Stimulated activated CD8-positive, alpha-beta memory T cell treated with anti-CD3 and anti-CD28 coated beads, Interleukin-4, amount 100 ng/mL, for 48 hours (primary cell): ENCODE measurements at regions not wholly inside any gene's neighbourhood (a gene's known extent, or its start where the extent isn't known, plus 50 kb on each side); places are given as distances from the start of the nearest gene placed in this dataset.
"Not testable (repeated sequence)": the region's sequence is repeated elsewhere in the genome, so short reads cannot be mapped to it uniquely, and the experiment has no call there.

Experiments
- DNase-seq: peaks from one replicate; pipeline ENCODE4 v3.0.0-alpha.2; 2020

- no peak for DNase-seq
Observed at GRCh38 chrX:9390121-9390520, 74.7 kb upstream of the TBL1X start.

GRCh38 chrX:9390693-9391368, 74.0 kb upstream of the TBL1X start:
- no peak for DNase-seq

GRCh38 chrX:9392445-9392844, 72.4 kb upstream of the TBL1X start:
- no peak for DNase-seq

- DNase-seq, result no peak
Observed at GRCh38 chrX:9393571-9393970, 71.3 kb upstream of the TBL1X start.

GRCh38 chrX:9394212-9394611, 70.6 kb upstream of the TBL1X start:
- DNase-seq, result no peak

- DNase-seq, result no peak
Observed at GRCh38 chrX:9396930-9397329, 67.9 kb upstream of the TBL1X start.

- DNase-seq, result no peak
Observed at GRCh38 chrX:9401051-9401450, 63.8 kb upstream of the TBL1X start.

GRCh38 chrX:9403374-9403773, 61.5 kb upstream of the TBL1X start:
- no peak for DNase-seq

- not testable (repeated sequence) for DNase-seq
Observed at GRCh38 chrX:9405635-9406034, 59.2 kb upstream of the TBL1X start.

GRCh38 chrX:9410889-9411288, 54.0 kb upstream of the TBL1X start:
- not testable (repeated sequence) for DNase-seq

GRCh38 chrX:9411682-9412081, 53.2 kb upstream of the TBL1X start:
- DNase-seq, result not testable (repeated sequence)

GRCh38 chrX:9414416-9414815, 50.4 kb upstream of the TBL1X start:
- no peak for DNase-seq
